ENCODE measurements at regions not wholly inside any gene's neighbourhood (a gene's known extent, or its start where the extent isn't known, plus 50 kb on each side); places are given as distances from the start of the nearest gene placed in this dataset.

- no peak for TF ChIP-seq CTCF (conservative IDR thresholded peaks at IDR 0.05 in 1 of 2, IDR thresholded peaks at IDR 0.05 in 1 of 2; ENCODE audit: low read depth in 1 of 2, low read length in 2 of 2)
- TF ChIP-seq EZH2 (IDR thresholded peaks at IDR 0.05; ENCODE audit: low read length, missing control alignments): no peak
Measured at GRCh38 chr5:18900644-18901043, 1087.4 kb downstream of the CDH18 start.
